K562 (cell line): ENCODE measurements at regions not wholly inside any gene's neighbourhood (a gene's known extent, or its start where the extent isn't known, plus 50 kb on each side); places are given as distances from the start of the nearest gene placed in this dataset.

Experiments
- CTCF ChIP-seq, 3 experiments: IDR thresholded peaks in 2 of 3; conservative IDR thresholded peaks in 1 of 3; 2 replicates each; pipeline ENCODE4 v1.5.1; 2011 to 2012; ENCODE audit warnings: low read length in 3 of 3, mild to moderate bottlenecking in 3 of 3, control low read depth in 2 of 3, improper control_type of control experiment in 1 of 3, inconsistent platforms in 1 of 3, low read depth in 1 of 3, mixed read lengths in 1 of 3, moderate library complexity in 1 of 3; ENCODE audit not compliant: insufficient read depth in 2 of 3
- ERF ChIP-seq: fragments of 450-650 bp; formaldehyde crosslinking; IDR thresholded peaks from 2 replicates; pipeline ENCODE4 v1.4.0; 2020; ENCODE audit warnings: mild to moderate bottlenecking, mixed read lengths
- HMBOX1 ChIP-seq: sonication (generic); IDR thresholded peaks from 2 replicates; pipeline ENCODE4 v1.6.1; 2016
- MAX ChIP-seq: sonication (generic); formaldehyde crosslinking; IDR thresholded peaks from 2 replicates; pipeline ENCODE4 v1.9.0; 2022; ENCODE audit warnings: mild to moderate bottlenecking, missing genetic modification reagents
- ZFP1 ChIP-seq: fragments of 450-650 bp; formaldehyde crosslinking; IDR thresholded peaks from 2 replicates; pipeline ENCODE4 v1.4.0; 2020; ENCODE audit warnings: mild to moderate bottlenecking, mixed read lengths
- ZNF639 ChIP-seq, 2 experiments: fragments of 200-800 bp in 1 of 2; sonication (Bioruptor generic) in 1 of 2; sonication (generic) in 1 of 2; formaldehyde crosslinking in 1 of 2; IDR thresholded peaks in 1 of 2; conservative IDR thresholded peaks in 1 of 2; 2 replicates each; pipeline versions ENCODE4 v1.5.0 to v1.6.1; 2016 to 2020; ENCODE audit warnings: missing compliant biosample characterization in 1 of 2, missing genetic modification characterization in 1 of 2, missing genetic modification reagents in 1 of 2

GRCh38 chr16:85172455-85173145 lies 60.3 kb upstream of the CIBAR2 start (continued):
- 0 out of 4 replicates have a peak, but pooled peaks of 1 of the 2 experiments have one; percentile 41 for TF ChIP-seq ZNF639 (CRISPR knock-in tag; conservative IDR thresholded peaks at IDR 0.05 in 1 of 2, IDR thresholded peaks at IDR 0.05 in 1 of 2)
- TF ChIP-seq ERF, result 0 out of 2 replicates have a peak, but pooled peaks have one; percentile 22
- TF ChIP-seq CTCF (IDR thresholded peaks at IDR 0.05 in 2 of 3, conservative IDR thresholded peaks at IDR 0.05 in 1 of 3; ENCODE audit: insufficient read depth in 2 of 3, low read depth in 1 of 3, low read length in 3 of 3), result peak; percentile 71 to 96 (median 72)
- no peak for TF ChIP-seq ZFP1 (CRISPR knock-in tag)
- peak; percentile 59; the same call in 1 of the 2 replicates for TF ChIP-seq MAX (CRISPR knock-in tag)
- TF ChIP-seq HMBOX1, result peak; percentile 9; the same call in 1 of the 2 replicates
